ENCODE measurements at regions not wholly inside any gene's neighbourhood (a gene's known extent, or its start where the extent isn't known, plus 50 kb on each side); places are given as distances from the start of the nearest gene placed in this dataset.

DNA sequence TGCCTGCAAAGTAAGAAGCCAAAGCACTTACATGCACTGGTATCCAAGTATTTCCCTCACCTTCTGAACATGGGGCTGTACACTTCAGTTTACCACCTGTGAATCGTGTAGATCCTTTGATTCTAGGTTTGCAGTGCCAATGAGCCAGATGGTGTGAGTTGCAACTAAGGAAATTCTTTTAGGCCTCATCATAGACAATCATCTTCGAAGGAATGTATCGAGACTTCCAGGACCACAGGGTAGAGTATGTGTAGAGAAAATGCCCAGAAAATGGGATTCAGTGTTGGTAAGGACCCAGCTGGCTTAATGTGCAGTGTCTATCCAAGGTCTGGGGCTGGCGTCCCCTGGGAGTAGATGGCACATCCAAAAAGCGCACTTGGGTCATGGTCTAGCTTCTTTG lies 323.2 kb upstream of the TPM1 start:
- TF ChIP-seq CTCF (IDR thresholded peaks at IDR 0.05): no peak
- TF ChIP-seq POLR2A (IDR thresholded peaks at IDR 0.05): no peak

All from body of pancreas (tissue), 4 donors.